Stimulated activated CD4-positive, alpha-beta T cell treated with anti-CD3 and anti-CD28 coated beads, Interleukin-4, amount 100 ng/mL, for 4 hours (primary cell): ENCODE measurements at regions not wholly inside any gene's neighbourhood (a gene's known extent, or its start where the extent isn't known, plus 50 kb on each side); places are given as distances from the start of the nearest gene placed in this dataset.

ENCODE experiments used
- DNase-seq, 2 experiments: peaks; one replicate each; pipeline ENCODE4 v3.0.0-alpha.2; 2020

DNA sequence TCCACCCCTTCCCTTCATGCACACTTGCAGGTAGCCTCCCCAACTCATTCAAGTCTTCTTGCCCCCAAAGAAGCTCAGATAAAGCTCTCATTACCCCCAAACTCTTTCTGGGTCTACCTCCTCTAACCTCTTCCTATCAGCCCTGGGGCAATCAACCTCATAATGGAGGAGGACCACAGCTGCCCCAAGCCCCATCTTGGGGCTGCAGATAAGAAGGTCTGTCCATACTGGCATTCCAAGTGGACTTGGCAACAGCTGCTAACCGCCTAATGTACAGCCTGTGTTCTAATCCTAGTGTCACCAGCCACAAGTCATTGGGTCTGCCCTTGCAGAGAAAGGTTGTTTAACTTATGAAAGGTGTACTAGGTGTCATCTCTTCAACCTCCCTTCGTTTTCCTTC, 107.4 kb upstream of the ADGRF1 start:
- no peak for DNase-seq

GRCh38 chr6:47149066-47149465, 106.9 kb upstream of the ADGRF1 start:
- no peak for DNase-seq

GRCh38 chr6:47147836-47148344, 105.8 kb upstream of the ADGRF1 start:
- DNase-seq = no peak

DNA sequence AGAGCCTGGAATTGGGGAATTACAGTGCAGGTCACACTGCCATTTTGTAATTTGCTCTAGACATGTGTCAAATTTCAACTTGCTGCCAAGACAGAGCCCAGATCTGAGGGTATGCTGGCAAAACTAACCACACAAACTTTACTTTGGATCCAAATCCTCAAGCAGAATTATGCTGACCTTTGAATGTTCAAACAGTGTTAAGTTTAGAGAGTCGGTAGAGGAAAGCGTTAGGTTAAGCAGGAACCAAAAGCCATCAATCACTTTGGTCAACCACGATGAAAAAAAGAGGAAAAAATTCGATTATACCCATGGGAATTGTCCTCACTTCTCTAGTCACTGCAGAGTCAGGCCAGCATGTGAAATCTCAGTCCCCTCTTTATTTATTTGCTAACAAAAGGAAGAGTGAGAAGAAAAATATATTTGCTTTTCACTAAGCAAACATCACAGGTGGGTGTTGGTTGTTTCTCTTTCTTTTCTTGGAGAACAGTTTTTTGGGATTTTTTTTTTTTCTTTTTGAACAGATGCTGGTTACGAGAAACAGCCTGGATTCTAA, 105.1 kb upstream of the ADGRF1 start:
- no peak for DNase-seq

GRCh38 chr6:47146431-47147174, 104.5 kb upstream of the ADGRF1 start:
- DNase-seq = no peak

- no peak for DNase-seq
Observed at GRCh38 chr6:47145212-47145611, 103.1 kb upstream of the ADGRF1 start.

DNA sequence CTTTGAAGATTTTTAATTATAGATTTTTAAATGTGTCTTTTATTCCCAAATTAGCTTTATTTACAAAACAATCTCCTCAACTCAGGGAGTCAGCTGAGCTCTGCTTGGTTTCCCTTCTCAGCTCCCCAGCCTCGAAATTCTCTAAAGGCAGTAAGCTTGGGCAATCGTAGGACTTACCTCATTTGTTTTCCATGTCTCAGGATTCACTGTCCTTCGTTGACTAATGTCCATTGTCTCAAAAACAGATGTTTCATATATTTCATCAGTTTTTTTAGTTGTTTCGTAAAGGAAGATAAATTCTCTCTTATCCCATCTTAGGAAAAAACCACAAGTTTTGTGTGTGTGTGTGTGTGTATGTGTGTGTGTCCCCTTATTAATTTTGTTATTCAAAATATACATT, 102.2 kb upstream of the ADGRF1 start:
- no peak for DNase-seq

GRCh38 chr6:47141963-47142362, 99.8 kb upstream of the ADGRF1 start:
- no peak for DNase-seq

- DNase-seq = no peak
Observed at GRCh38 chr6:47141171-47141570, 99.0 kb upstream of the ADGRF1 start.

GRCh38 chr6:47138046-47138445, 95.9 kb upstream of the ADGRF1 start:
- DNase-seq = no peak

- no peak for DNase-seq
Observed at GRCh38 chr6:47137073-47137472, 94.9 kb upstream of the ADGRF1 start.

GRCh38 chr6:47135772-47136171, 93.6 kb upstream of the ADGRF1 start:
- no peak for DNase-seq

GRCh38 chr6:47134476-47135189, 92.5 kb upstream of the ADGRF1 start:
- no peak for DNase-seq

GRCh38 chr6:47133230-47134000, 91.3 kb upstream of the ADGRF1 start:
- DNase-seq = no peak

DNA sequence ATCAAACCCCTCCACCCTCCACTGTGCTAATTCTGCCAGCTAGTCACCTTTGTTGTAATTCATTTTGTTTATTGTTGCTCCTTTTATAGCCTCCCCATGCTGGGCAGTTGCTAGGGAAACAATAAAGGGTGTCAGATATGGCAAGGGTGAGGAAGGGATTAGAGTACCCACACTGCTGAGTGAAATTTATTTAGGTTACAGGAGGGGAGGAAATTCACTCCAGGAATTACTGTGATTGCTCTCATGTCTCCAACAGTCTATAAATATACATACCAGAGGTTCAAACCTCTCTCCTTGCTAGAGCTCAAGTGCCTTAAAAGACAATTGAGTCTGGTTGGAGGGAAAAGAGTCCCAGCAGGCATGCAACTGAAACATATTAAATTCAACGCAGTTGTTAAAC, 90.6 kb upstream of the ADGRF1 start:
- DNase-seq = no peak

GRCh38 chr6:47131773-47132172, 89.6 kb upstream of the ADGRF1 start:
- no peak for DNase-seq

DNA sequence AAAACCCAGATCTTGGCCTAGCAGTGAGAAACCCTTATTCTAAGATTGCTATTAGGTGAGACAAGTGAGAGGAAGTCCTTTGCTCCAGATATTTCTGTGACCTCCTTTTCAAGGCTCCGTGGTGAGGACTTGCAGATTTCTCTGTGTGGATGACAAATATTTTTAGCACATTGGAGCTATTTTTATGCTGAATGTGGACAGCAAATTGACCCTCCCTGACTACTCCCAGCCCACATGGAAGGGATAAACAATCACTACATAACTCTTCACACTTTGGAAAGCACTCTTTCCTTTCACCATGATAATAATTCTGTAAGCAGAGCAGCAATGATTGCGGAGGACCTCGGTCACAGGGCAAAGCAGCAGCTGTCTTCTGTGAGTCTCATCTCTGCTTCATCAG, 88.0 kb upstream of the ADGRF1 start:
- no peak for DNase-seq

GRCh38 chr6:47129129-47129528, 87.0 kb upstream of the ADGRF1 start:
- DNase-seq = no peak

GRCh38 chr6:47126647-47127391, 84.7 kb upstream of the ADGRF1 start:
- no peak for DNase-seq

DNA sequence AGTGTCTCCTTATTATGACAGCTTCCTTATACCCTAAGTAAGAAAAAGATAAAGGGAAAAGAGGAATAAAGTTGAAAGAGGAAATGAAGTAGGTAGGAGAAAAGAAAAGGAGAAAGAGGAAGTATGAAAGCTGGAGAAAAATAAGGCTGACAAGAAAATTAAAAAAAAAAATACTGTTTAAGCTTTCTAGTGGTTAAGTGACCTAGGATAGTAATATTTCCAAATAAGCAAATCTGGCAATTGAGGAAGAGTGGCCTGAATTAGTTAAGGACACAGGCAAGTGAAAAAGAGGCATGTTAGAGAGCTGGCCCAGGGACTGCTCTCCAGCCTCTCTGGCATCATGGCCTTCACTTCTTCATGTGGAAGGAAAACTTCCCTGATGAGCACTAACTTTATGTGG, 76.5 kb upstream of the ADGRF1 start:
- DNase-seq = no peak

GRCh38 chr6:47117314-47117713, 75.2 kb upstream of the ADGRF1 start:
- DNase-seq = no peak

DNA sequence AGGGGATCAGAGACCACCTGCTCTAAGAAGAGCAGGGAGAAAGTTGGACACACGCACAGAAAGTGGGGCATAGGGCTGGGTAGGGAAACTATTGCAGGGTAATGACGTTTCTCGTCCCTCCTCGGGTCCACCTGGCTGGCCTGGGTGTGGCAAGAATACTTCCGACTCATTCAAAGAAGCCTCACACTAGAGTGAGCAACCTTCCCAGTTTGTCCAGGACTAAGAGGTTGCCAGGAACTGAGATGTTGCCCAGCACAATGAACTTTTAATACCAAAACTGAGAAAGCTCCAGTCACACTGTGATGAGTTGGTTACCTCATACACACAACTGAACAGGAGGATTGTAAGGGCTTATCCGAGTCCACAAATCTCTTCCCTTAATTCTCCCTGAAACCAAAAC, 74.5 kb upstream of the ADGRF1 start:
- no peak for DNase-seq

- no peak for DNase-seq
Observed at GRCh38 chr6:47116086-47116485, 74.0 kb upstream of the ADGRF1 start.
